ENCODE measurements at regions not wholly inside any gene's neighbourhood (a gene's known extent, or its start where the extent isn't known, plus 50 kb on each side); places are given as distances from the start of the nearest gene placed in this dataset.
"Not testable (repeated sequence)": the region's sequence is repeated elsewhere in the genome, so short reads cannot be mapped to it uniquely, and the experiment has no call there.

GRCh38 chr6:135608031-135608430 lies 110.5 kb upstream of the AHI1 start:
- no peak for DNase-seq
- TF ChIP-seq, protein P1, sequence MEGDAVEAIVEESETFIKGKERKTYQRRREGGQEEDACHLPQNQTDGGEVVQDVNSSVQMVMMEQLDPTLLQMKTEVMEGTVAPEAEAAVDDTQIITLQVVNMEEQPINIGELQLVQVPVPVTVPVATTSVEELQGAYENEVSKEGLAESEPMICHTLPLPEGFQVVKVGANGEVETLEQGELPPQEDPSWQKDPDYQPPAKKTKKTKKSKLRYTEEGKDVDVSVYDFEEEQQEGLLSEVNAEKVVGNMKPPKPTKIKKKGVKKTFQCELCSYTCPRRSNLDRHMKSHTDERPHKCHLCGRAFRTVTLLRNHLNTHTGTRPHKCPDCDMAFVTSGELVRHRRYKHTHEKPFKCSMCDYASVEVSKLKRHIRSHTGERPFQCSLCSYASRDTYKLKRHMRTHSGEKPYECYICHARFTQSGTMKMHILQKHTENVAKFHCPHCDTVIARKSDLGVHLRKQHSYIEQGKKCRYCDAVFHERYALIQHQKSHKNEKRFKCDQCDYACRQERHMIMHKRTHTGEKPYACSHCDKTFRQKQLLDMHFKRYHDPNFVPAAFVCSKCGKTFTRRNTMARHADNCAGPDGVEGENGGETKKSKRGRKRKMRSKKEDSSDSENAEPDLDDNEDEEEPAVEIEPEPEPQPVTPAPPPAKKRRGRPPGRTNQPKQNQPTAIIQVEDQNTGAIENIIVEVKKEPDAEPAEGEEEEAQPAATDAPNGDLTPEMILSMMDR (IDR thresholded peaks at IDR 0.05): no peak
- no peak for TF ChIP-seq POLR2A (IDR thresholded peaks at IDR 0.05)
- ATAC-seq: no peak
- H3K9me3 ChIP-seq: no peaks in the 10 kb centered on the region
- no peaks in the 10 kb centered on the region for H3K36me3 ChIP-seq
- no peaks in the 10 kb centered on the region for H3K27me3 ChIP-seq
- no peak overlapping the region for H3K27ac ChIP-seq
- H3K4me1 ChIP-seq: no peaks in the 10 kb centered on the region
- H3K4me3 ChIP-seq: no peak overlapping the region
- intact Hi-C loops (cut with DNase I): no loop called here
- WGBS, 4 donors: 96 to 98% (median 97%) methylated on average over 3 of the region's 3 CpGs

DNA sequence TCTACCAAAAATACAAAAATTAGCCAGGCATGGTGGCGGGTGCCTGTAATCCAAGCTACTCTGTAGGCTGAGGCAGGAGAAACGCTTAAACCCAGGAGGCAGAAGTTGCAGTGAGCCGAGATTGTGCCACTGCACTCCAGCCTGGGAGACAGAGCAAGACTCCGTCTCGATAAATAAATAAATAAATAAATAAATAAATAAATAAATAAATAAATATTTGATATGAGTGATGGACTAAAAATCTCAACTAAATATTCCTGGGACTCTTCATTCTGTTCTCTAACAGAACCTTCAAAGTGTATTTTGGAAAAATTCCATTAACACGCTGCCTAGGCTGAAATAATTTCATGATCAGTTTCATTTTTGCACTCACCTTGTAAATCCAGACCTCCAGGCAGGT lies 112.7 kb upstream of the AHI1 start:
- ATAC-seq; H3K9me3 ChIP-seq; H3K27ac ChIP-seq; DNase-seq; intact Hi-C loops (cut with DNase I); H3K36me3 ChIP-seq; H3K27me3 ChIP-seq; H3K4me1 ChIP-seq; H3K4me3 ChIP-seq: not testable (repeated sequence)
- WGBS, 4 donors: 95 to 97% (median 96%) methylated on average over 6 of the region's 6 CpGs

DNA sequence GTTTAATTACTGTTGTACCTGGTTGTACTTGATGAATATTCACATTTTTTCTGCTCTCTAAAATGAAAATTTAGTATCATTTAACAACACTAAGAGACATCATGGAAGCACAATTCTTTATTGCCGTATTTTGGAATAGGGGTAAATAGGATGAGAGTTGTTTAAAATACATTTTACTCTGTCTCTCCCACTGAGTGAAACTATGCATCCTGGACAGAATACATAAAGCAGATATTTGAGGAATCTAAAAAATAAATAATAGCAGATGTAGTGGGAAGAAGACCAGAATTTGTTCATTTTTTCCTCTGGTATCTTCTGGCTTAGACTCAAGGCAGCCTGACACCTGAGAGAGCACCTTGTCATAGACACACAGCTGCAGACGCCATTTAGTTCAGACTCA lies 119.1 kb upstream of the AHI1 start:
- DNase-seq (no peak), ATAC-seq (no peak)
- intact Hi-C loops (cut with DNase I): no loop called here
- no peak for TF ChIP-seq POLR2A (IDR thresholded peaks at IDR 0.05)
- TF ChIP-seq, protein P1 (IDR thresholded peaks at IDR 0.05): no peak
- WGBS, 4 donors: 91 to 98% (median 94%) methylated on average over 2 of the region's 2 CpGs
- Histone ChIP-seq H3K36me3 (no peaks in the 10 kb centered on the region), H3K4me3 (no peak overlapping the region), H3K9me3 (no peaks in the 10 kb centered on the region), H3K27ac (no peak overlapping the region), H3K27me3 (no peaks in the 10 kb centered on the region), H3K4me1 (no peaks in the 10 kb centered on the region)

- H3K27me3 ChIP-seq: no peaks in the 10 kb centered on the region
- WGBS, 4 donors: 81 to 92% (median 88%) methylated on average over 2 of the region's 2 CpGs
- ATAC-seq (no peak), DNase-seq (no peak)
- no peaks in the 10 kb centered on the region for H3K9me3 ChIP-seq
- H3K4me3 ChIP-seq: no peak overlapping the region
- intact Hi-C loops (cut with DNase I): no loop called here
- no peaks in the 10 kb centered on the region for H3K36me3 ChIP-seq
- TF ChIP-seq, protein P1 (IDR thresholded peaks at IDR 0.05): no peak
- no peak for TF ChIP-seq POLR2A (IDR thresholded peaks at IDR 0.05)
- H3K27ac ChIP-seq: no peak overlapping the region
- H3K4me1 ChIP-seq: no peaks in the 10 kb centered on the region
Observed at GRCh38 chr6:135617222-135617621, 119.7 kb upstream of the AHI1 start.

- intact Hi-C loops (cut with DNase I): no loop called here
- no peaks in the 10 kb centered on the region for H3K9me3 ChIP-seq
- H3K36me3 ChIP-seq: no peaks in the 10 kb centered on the region
- no peak for DNase-seq
- no peak for ATAC-seq
- H3K4me3 ChIP-seq: no peak overlapping the region
- WGBS, 4 donors: 94 to 100% (median 97%) methylated on average over 1 of the region's 1 CpG
- no peaks in the 10 kb centered on the region for H3K4me1 ChIP-seq
- H3K27ac ChIP-seq: no peak overlapping the region
- H3K27me3 ChIP-seq: no peaks in the 10 kb centered on the region
- TF ChIP-seq, protein P1 (IDR thresholded peaks at IDR 0.05): no peak
- TF ChIP-seq POLR2A (IDR thresholded peaks at IDR 0.05): no peak
Observed at GRCh38 chr6:135622081-135622480, 124.5 kb upstream of the AHI1 start.

Measured in heart left ventricle (tissue), 16 donors.